ENCODE measurements at regions not wholly inside any gene's neighbourhood (a gene's known extent, or its start where the extent isn't known, plus 50 kb on each side); places are given as distances from the start of the nearest gene placed in this dataset.
"Not testable (repeated sequence)": the region's sequence is repeated elsewhere in the genome, so short reads cannot be mapped to it uniquely, and the experiment has no call there.

- DNase-seq (ENCODE audit: extremely low read depth, low read depth), result no peak
- TF ChIP-seq CTCF (IDR thresholded peaks at IDR 0.05; ENCODE audit: low read depth, low read length), result no peak
Observed at GRCh38 chr1:172837816-172838679, 179.1 kb downstream of the FASLG start.

DNA sequence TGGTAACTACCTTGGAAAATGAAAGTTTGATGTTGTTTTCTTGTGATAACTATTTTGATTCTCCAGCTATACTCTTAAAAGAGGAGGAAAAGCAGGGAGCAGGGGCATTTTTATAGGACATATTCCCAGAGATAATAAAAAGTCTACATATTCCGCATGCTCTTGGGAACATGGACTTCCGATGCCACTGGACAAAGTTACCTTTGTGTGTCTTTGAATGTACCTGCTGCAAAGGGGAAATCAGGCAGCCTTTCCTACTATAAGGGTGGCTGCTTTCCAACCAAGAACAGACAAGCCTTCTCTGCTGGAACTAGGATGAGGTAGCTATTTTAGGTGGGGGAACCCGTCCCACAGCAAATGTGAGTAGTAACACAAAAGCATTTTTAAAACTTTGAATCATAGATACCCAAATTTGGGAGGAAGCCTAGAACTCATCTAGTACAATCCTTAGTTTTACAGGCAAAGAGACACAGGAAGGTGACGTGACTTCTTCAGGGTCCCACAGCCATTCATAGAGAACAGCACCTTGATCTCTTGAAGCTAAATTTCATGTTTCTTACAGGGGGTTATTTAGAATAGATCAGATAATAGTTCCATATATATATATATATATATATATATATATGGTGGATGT is 179.9 kb downstream of the FASLG start:
- TF ChIP-seq CTCF (IDR thresholded peaks at IDR 0.05; ENCODE audit: low read depth, low read length), result no peak
- no peak for DNase-seq (ENCODE audit: extremely low read depth, low read depth)

GRCh38 chr1:172839639-172840038 is 180.7 kb downstream of the FASLG start:
- DNase-seq (ENCODE audit: extremely low read depth, low read depth), result not testable (repeated sequence)

- no peak for DNase-seq (ENCODE audit: extremely low read depth, low read depth)
- no peak for TF ChIP-seq CTCF (IDR thresholded peaks at IDR 0.05; ENCODE audit: low read depth, low read length)
Observed at GRCh38 chr1:172843444-172843843, 184.5 kb downstream of the FASLG start.

DNA sequence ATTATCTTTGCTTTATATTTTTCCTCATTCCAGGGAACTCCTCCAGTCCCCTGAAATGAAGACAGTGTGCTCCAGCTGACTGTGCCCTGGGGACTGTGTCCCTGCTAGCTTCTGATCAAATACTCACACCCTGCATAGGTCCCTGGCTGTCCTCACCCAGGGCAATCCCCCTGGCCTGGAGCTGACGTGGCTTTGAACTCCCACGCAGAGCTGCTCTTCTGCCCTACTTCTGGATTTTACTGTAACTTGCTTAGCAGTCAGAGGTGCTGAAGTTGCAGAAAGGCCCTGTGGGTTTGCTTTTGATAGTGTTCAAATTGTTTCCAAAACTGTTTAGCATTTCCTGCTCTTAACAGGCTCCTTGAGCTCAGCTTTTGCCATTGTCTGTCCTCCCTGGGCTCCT is 186.5 kb downstream of the FASLG start:
- TF ChIP-seq CTCF (IDR thresholded peaks at IDR 0.05; ENCODE audit: low read depth, low read length), result no peak
- DNase-seq (ENCODE audit: extremely low read depth, low read depth), result no peak

DNA sequence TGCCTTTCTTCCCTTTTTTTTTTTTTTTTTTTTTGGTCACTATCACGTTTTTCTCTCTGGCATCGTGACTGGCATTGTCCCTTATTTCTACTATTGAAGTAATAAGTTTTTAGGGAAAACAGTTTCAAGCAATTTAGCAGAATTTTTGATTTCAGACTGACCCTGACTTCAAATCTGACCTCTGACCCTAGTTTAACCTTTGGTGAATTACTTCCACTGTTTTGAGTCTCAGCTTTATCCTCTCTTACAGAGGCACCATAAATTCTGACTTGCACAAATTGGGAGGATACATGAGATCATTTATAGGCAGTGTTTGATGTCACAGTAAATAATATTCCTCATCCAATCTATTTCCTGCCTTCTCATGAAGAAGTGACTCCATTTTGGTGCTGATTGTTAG is 187.0 kb downstream of the FASLG start:
- DNase-seq (ENCODE audit: extremely low read depth, low read depth), result no peak
- TF ChIP-seq CTCF (IDR thresholded peaks at IDR 0.05; ENCODE audit: low read depth, low read length), result no peak

GRCh38 chr1:172847814-172848213 is 188.9 kb downstream of the FASLG start:
- DNase-seq (ENCODE audit: extremely low read depth, low read depth), result not testable (repeated sequence)

DNA sequence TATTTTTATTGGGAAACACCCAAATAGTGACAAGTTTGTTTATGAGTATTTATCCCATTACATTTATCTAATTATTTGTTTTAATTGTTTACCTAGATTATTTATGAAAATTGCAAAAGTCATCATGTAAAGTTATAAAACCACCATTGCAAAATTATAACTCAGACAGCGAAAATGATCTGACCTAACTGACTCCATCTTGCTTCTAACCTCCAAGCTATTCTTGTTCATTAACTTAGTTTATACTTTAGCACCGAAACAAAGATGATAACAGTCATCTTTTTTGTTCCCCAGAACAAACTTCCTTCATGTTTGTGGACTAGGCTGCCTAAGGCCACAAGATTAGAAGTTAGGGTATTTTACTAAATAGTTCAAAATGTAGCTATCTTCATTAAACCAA is 190.8 kb downstream of the FASLG start:
- no peak for TF ChIP-seq CTCF (IDR thresholded peaks at IDR 0.05; ENCODE audit: low read depth, low read length)
- no peak for DNase-seq (ENCODE audit: extremely low read depth, low read depth)

Data from AG09319 (cell line).